ENCODE measurements at regions not wholly inside any gene's neighbourhood (a gene's known extent, or its start where the extent isn't known, plus 50 kb on each side); places are given as distances from the start of the nearest gene placed in this dataset.

- DNase-seq = no peak
These were observed 196.7 kb upstream of the KLF14 start for GRCh38 chr7:130930681-130931080.

DNA sequence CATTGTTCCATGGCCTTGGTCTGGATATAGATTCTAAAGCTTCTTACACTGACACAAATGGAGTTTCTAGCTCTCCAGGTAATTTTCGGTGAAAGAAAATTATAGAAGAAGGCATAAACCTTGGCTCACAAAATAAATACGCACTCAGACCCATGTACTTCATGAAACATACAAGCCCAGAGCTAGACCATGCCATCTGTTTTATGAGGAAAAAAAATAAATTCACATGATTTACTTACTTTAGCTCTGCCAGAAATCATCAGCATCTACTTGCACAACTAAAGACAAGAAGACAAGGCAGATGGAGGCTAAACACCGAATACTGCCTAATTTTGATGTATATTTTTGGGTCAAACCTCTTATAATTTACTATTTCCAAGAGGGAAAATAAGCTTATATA lies 197.4 kb upstream of the KLF14 start:
- no peak for DNase-seq

- no peak for DNase-seq
These were observed 198.1 kb upstream of the KLF14 start for GRCh38 chr7:130932088-130932487.

DNA sequence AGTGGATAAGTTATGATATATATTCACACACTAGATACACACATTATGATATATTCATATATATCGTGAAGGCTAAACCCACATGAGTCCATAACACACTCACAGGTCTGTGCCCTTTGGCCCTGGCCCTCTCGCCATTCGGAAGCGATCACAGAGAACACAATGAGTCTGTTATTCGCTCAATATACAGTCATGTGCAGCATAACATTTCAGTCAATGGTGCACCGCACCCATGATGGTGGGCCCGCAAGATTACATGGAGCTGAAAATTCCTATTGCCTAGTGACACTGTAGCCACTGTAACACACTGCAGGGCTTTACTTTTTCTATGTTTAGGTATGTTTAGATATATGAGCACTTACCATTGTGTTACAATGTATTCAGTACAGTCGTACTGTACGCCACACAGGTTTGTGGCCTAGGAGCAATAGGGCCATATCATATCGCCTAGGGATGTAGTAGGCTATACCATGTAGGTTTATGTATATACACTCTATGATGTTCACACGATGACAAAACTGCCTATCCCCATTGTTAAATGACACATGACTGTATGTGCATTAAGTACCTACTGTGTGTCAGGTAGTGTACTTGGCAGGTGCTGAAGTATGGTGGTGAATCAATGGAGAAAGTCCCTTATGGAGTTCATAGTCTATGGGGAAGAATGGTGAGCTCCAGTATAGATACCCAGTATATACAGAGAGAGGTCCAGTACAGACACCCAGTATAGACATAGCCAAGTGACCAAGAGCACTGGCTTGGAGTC lies 198.8 kb upstream of the KLF14 start:
- no peak for DNase-seq

DNA sequence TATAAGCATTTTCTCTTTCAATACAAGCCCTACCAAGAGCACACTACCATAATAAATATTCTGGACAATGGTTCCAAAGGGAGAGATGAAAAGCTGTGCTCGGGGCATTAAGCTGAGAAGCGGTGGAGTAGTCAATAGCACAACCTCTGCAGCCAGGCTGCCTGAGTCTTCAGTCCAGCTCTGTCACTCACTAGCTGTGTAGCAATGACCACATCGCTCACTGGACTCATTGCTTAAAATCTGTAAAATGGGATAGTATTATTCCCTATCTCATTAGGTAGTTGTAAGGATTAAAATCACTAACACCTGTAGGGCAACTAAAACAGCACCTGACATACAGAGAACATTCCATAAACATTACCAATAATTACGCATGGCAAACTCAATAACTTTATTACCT lies 199.9 kb upstream of the KLF14 start:
- no peak for DNase-seq

GRCh38 chr7:130935564-130936157 lies 201.7 kb upstream of the KLF14 start:
- no peak for DNase-seq

DNA sequence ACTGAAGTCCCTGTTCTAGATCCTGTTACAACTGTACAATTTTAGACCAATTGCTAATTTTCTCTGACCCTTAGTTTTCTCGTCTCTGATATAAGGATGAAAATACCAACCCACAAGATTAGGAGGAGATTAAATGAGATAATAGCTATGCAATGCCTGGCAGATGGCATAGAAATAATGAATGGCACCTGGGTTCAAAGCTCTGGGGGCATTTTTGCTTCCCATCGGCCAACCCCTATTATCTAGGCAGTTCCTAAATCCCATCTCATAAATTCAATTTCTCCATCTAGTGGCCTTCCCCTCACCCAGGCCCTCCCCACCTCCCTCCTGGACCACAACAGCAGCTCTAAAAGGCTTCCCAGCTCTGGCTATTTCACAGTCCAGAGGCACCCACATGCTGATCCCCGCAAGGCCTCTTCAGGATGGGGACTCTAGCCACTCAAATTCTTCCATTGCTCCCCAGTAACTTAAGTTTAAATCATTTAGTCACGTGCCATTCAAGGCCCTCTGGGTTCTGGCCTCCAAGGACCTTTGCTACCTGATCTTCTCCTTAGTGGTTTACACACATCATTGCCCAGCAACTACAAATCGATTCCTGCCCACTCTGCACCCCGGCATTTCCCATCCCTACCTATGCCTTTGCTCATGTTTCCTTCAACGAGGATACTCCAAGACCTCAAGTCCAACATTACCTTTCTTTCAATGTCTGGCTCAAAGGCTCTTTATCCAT lies 202.4 kb upstream of the KLF14 start:
- DNase-seq = no peak

- DNase-seq = no peak
These were observed 203.0 kb upstream of the KLF14 start for GRCh38 chr7:130937016-130937415.

GRCh38 chr7:130937830-130938229 lies 203.8 kb upstream of the KLF14 start:
- no peak for DNase-seq

DNA sequence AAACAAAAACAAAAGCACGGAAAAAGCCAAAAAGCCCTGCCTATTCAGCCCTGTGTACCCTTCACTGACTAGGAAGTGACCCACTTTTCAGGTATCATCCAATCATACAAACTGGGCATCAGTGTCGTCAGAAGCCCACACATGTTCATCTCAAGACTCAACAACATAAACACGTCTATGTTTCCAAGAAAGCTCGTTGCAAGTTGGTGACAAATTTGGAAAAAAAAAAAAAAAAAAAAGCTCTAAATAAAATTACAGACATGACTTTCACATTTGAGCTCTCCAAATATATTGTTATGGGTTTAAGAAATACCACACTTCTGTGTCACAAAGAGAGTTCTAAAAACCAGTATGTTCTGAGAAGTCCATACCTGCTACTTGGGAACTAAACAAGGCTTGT lies 204.7 kb upstream of the KLF14 start:
- no peak for DNase-seq

- no peak for DNase-seq
These were observed 205.5 kb upstream of the KLF14 start for GRCh38 chr7:130939321-130940095.

GRCh38 chr7:130940326-130940725 lies 206.3 kb upstream of the KLF14 start:
- no peak for DNase-seq

- no peak for DNase-seq
These were observed 206.9 kb upstream of the KLF14 start for GRCh38 chr7:130940907-130941306.

GRCh38 chr7:130941322-130942210 lies 207.6 kb upstream of the KLF14 start:
- no peak for DNase-seq

- no peak for DNase-seq
These were observed 208.4 kb upstream of the KLF14 start for GRCh38 chr7:130942211-130942964.

DNA sequence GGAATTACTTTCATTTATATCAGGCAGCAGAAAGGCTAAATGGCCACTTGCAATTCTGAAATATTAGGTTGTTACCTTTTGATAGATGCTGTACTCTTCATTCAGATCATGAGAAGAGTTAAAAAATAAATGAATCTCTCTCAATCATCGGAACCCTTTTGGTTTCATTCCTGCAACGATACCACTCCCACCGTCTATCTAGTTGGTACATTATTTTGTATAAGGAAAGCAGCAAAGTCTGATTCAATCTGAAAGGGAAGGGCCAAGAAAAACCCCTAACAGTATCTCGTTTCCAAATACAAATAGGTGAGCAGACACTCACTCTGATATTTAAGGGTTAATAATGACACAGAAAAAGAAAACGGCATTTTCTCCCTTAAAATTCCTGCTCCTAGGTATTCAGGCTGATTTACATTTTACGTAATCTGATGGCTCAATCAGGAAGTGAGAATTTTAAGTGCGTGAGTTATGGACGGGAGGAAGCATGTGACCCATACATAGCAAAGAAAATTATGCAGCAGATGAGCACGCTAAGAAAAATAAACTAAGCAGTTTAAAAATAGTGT lies 209.4 kb upstream of the KLF14 start:
- no peak for DNase-seq

- no peak for DNase-seq
These were observed 210.0 kb upstream of the KLF14 start for GRCh38 chr7:130943981-130944380.

DNA sequence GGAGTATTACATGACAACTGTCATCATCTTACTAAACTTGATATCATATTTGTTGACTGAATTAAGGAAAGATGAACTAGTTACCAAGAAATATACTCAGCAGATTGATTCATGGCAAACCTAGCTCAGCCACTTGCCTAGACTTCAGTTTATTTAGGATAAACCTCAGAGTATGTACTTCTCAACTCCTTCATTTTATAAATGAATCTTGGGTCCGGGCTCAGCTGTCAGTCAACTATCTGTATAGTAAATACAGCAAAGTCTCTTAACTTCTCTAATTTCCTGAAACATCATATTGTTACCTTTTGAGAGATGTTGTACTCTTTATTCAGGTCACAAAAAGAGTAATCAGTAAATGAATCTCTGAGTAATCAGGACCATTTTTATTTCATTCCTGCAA lies 211.0 kb upstream of the KLF14 start:
- no peak for DNase-seq

- DNase-seq = no peak
These were observed 211.4 kb upstream of the KLF14 start for GRCh38 chr7:130945411-130945811.

DNA sequence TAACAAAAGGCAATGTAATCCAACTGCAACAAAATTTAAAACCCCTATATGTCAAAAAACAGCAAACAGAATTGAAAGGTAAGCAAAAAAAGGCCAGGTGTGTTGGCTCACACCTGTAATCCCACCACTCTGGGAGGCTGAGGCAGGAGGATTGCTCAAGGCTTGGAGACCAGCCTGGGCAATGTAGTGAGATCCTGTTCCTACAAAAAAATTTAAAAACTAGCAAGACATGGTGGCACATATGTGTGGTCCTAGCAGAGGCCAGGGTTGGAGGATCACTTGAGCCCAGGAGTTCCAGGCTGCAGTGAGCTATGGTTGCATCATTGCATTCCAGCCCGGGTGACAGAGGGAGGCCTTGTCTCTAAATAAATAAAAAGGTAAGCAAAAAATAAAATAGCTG lies 212.1 kb upstream of the KLF14 start:
- DNase-seq = no peak

All from left kidney (tissue), 1 donor.